Sigmoid colon (tissue), 6 donors: ENCODE measurements at regions not wholly inside any gene's neighbourhood (a gene's known extent, or its start where the extent isn't known, plus 50 kb on each side); places are given as distances from the start of the nearest gene placed in this dataset.

ENCODE experiments used
- DNase-seq: peaks from one replicate; pipeline ENCODE4 v3.0.0-alpha.2; 2019
- H3K27ac ChIP-seq, 4 donors: fragments of 200-600 bp; sonication (generic); one replicate each; pipeline ENCODE4 v1.5.1; 2016 to 2019; ENCODE audit warnings: mild to moderate bottlenecking in 1 of 4
- H3K27me3 ChIP-seq, 3 donors: fragments of 200-600 bp; sonication (generic); one replicate each; pipeline ENCODE4 v1.5.1; 2019; ENCODE audit warnings: mild to moderate bottlenecking in 1 of 3
- H3K36me3 ChIP-seq, 4 donors: fragments of 200-600 bp; sonication (generic); one replicate each; pipeline ENCODE4 v1.5.1; 2016 to 2019
- H3K4me1 ChIP-seq, 4 donors: fragments of 200-600 bp; sonication (generic); one replicate each; pipeline ENCODE4 v1.5.1; 2017 to 2019
- H3K4me3 ChIP-seq, 4 donors: fragments of 200-600 bp; sonication (generic); one replicate each; pipeline ENCODE4 v1.5.1; 2017 to 2019; ENCODE audit warnings: mild to moderate bottlenecking in 2 of 4, moderate library complexity in 1 of 4
- H3K9me3 ChIP-seq, 4 donors: fragments of 200-600 bp in 3 of 4; sonication (generic) in 3 of 4; one replicate each; pipeline versions ENCODE4 v1.5.1 to v1.6.1; 2013 to 2019
- EP300 ChIP-seq, 4 donors: sonication (generic); formaldehyde crosslinking; IDR thresholded peaks; one replicate each; pipeline ENCODE4 v1.6.1; 2017; ENCODE audit warnings: antibody characterized with exemption in 4 of 4
- POLR2A ChIP-seq, 2 donors: fragments of 450-650 bp; IDR thresholded peaks; one replicate each; pipeline ENCODE4 v1.6.1; 2016; ENCODE audit warnings: antibody characterized with exemption in 2 of 2, mild to moderate bottlenecking in 2 of 2, moderate library complexity in 2 of 2
- POLR2AphosphoS5 ChIP-seq, 4 donors: sonication (generic); formaldehyde crosslinking; IDR thresholded peaks; one replicate each; pipeline ENCODE4 v1.6.1; 2017; ENCODE audit warnings: antibody characterized with exemption in 4 of 4
- WGBS, 2 donors: extraction: QIAGEN DNeasy Blood & Tissue Kit; methylation state at CpG; one replicate each; pipeline ENCODE4 v1.1.7; 2013; 5-methylcytosine and 5-hydroxymethylcytosine counted together
- intact Hi-C: fragments of 100-400 bp; cut with DNase I; formaldehyde crosslinking; loops from one replicate; pipeline ENCODE4 v1.15.1; 2023
- TF ChIP-seq, protein P1 (sequence below), 4 experiments: fragments of 450-650 bp in 3 of 4; fragments of 200-600 bp in 1 of 4; IDR thresholded peaks; one replicate each; pipeline ENCODE4 v1.5.1; 2016 to 2019; ENCODE audit warnings: antibody characterized with exemption in 4 of 4, mild to moderate bottlenecking in 3 of 4, moderate library complexity in 2 of 4
- donor health status: healthy with polysubstance abuse.
- donor health status: healthy.

DNA sequence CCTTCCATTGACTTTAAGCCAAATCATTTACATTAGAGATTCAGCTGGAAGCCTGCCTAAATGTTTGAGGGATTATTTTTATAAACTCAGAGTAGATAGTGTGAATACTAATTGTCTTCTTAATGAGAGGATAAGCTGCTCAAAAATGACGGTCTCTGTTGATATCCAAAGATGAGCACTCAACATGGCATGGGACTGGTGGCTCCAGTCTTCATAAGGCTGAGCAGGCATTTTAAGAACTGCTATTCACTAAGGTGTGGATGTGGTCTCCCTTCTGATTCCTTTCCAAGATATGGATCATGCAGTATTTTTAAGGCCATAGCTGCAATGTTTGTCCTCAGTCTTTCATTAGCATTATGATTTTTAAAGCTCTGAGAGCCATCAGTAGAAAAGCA, 377.5 kb upstream of the RIOK2 start:
- intact Hi-C loops = no loop called here
- no peaks in the 10 kb centered on the region for H3K36me3 ChIP-seq
- TF ChIP-seq, protein P1, sequence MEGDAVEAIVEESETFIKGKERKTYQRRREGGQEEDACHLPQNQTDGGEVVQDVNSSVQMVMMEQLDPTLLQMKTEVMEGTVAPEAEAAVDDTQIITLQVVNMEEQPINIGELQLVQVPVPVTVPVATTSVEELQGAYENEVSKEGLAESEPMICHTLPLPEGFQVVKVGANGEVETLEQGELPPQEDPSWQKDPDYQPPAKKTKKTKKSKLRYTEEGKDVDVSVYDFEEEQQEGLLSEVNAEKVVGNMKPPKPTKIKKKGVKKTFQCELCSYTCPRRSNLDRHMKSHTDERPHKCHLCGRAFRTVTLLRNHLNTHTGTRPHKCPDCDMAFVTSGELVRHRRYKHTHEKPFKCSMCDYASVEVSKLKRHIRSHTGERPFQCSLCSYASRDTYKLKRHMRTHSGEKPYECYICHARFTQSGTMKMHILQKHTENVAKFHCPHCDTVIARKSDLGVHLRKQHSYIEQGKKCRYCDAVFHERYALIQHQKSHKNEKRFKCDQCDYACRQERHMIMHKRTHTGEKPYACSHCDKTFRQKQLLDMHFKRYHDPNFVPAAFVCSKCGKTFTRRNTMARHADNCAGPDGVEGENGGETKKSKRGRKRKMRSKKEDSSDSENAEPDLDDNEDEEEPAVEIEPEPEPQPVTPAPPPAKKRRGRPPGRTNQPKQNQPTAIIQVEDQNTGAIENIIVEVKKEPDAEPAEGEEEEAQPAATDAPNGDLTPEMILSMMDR (IDR thresholded peaks at IDR 0.05) = no peak
- TF ChIP-seq EP300 (IDR thresholded peaks at IDR 0.05) (no peak), POLR2A (IDR thresholded peaks at IDR 0.05) (no peak)
- no peak overlapping the region for H3K4me3 ChIP-seq
- H3K9me3 ChIP-seq = no peaks in the 10 kb centered on the region
- H3K4me1 ChIP-seq = no peaks in the 10 kb centered on the region
- H3K27ac ChIP-seq = no peak overlapping the region
- 91 to 97% methylated on average over 1 of the region's 1 CpG for WGBS, 2 donors
- no peak for DNase-seq
- H3K27me3 ChIP-seq = no peaks in the 10 kb centered on the region

DNA sequence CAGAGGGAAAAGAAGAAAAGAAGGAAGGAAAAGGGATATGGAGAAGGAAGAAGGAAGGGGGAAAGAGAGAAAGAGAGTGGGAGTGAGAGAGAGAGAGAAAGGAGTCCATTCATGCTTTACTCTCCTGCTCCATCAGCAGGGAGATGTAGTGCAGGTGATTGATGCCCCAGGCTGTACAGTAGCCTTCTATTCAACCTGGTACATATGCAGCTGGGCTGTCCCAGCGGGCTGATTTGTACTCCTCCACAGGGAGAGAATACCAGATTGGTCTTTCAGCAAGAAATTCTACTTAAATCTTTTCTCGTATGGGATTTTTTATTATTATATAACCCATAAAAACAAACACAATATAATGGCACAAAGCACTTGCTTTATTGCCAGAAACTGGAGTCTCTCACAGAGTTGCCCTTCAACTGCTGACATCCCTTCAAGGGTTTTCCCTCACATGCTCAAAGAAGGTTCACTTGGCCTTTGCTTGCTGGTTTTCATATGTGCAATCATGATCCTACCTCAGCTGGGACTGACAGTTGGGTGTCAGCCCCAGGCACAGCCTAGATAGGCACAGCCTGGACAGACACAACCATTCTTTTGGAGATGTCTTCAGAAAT, 380.1 kb upstream of the RIOK2 start:
- no peaks in the 10 kb centered on the region for H3K4me1 ChIP-seq
- no peak overlapping the region for H3K4me3 ChIP-seq
- no peak for DNase-seq
- 22 to 72% methylated on average over 2 of the region's 2 CpGs for WGBS, 2 donors
- no peaks in the 10 kb centered on the region for H3K9me3 ChIP-seq
- intact Hi-C loops = no loop called here
- H3K27me3 ChIP-seq = no peaks in the 10 kb centered on the region
- H3K27ac ChIP-seq = no peak overlapping the region
- no peaks in the 10 kb centered on the region for H3K36me3 ChIP-seq
- no peak for TF ChIP-seq POLR2A (IDR thresholded peaks at IDR 0.05)
- TF ChIP-seq, protein P1 (IDR thresholded peaks at IDR 0.05) = no peak
- no peak for TF ChIP-seq EP300 (IDR thresholded peaks at IDR 0.05)
- no peak for TF ChIP-seq POLR2AphosphoS5 (IDR thresholded peaks at IDR 0.05)

DNA sequence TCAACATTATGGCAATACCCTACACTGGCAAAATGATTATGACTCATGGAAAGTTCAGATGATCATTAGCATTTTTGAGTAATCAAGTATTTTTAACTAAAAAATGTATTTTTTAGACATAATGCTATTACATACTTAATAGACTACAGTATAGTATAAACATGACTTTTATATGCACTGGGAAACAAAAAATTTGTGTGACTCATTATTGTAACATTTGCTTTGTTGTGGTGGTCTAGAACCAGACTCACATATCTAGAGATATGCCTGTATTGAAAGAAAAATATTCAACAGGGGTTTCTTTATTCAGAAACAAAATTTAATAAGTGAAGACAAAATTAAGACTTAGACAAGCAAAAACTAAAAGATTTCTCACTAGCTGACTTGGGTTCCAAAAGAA, 385.3 kb upstream of the RIOK2 start:
- H3K4me1 ChIP-seq = no peaks in the 10 kb centered on the region
- H3K9me3 ChIP-seq = peaks cover 0 to 11% (median under 1%) of the 10 kb centered on the region in 4 donors
- H3K27ac ChIP-seq = no peak overlapping the region
- DNase-seq = no peak
- intact Hi-C loops = no loop called here
- H3K4me3 ChIP-seq = no peak overlapping the region
- no peaks in the 10 kb centered on the region for H3K36me3 ChIP-seq
- H3K27me3 ChIP-seq = no peaks in the 10 kb centered on the region
- TF ChIP-seq EP300 (IDR thresholded peaks at IDR 0.05) (no peak), POLR2AphosphoS5 (IDR thresholded peaks at IDR 0.05) (no peak), POLR2A (IDR thresholded peaks at IDR 0.05) (no peak)
- TF ChIP-seq, protein P1 (IDR thresholded peaks at IDR 0.05) = no peak

DNA sequence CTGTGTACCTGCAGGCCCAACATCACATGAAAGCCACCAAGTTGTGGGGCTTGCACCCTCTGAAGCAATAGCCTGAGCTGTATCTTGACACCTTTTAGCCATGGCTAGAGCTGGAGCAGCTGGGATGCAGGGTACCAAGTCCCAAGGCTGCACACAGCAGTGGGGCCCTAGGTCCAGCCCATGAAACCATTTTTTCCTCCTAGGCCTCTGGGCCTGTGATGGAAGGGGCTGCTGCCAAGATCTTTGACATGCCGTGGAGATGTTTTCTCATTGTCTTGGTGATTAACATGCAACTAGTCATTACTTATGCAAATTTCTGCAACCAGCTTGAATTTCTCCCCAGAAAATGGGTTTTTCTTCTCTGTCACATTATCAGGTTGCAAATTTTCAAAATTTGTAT, 387.2 kb upstream of the RIOK2 start:
- H3K36me3 ChIP-seq = no peaks in the 10 kb centered on the region
- no peak for DNase-seq
- H3K4me1 ChIP-seq = no peaks in the 10 kb centered on the region
- H3K27me3 ChIP-seq = no peaks in the 10 kb centered on the region
- no peak for TF ChIP-seq POLR2AphosphoS5 (IDR thresholded peaks at IDR 0.05)
- TF ChIP-seq, protein P1 (IDR thresholded peaks at IDR 0.05) = no peak
- TF ChIP-seq POLR2A (IDR thresholded peaks at IDR 0.05) = no peak
- TF ChIP-seq EP300 (IDR thresholded peaks at IDR 0.05) = no peak
- H3K4me3 ChIP-seq = no peak overlapping the region
- H3K9me3 ChIP-seq = peaks cover 0 to 11% (median under 1%) of the 10 kb centered on the region in 4 donors
- 95 to 100% methylated on average over 1 of the region's 1 CpG for WGBS, 2 donors
- no peak overlapping the region for H3K27ac ChIP-seq
- intact Hi-C loops = no loop called here

DNA sequence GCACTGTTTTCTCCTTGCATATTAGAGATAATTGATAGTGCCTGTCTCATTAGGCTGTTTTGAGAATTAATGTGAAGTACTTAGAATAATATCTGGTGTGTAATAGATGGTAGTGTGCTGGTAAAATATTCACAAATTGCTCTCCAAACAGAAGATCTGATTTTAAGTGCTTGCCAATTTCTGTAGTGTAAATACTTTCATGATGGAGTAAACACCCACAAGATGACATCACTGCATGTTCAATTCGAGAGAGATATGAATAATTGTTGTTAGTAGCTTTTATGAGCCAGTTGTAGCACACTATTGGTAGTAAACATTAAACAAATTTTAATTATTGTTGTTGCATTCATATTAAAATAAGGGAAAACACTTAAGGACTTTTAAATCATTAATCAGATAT, 392.3 kb upstream of the RIOK2 start:
- H3K27ac ChIP-seq = no peak overlapping the region
- no peaks in the 10 kb centered on the region for H3K4me1 ChIP-seq
- no peaks in the 10 kb centered on the region for H3K36me3 ChIP-seq
- WGBS, 2 donors = 39 to 57% methylated on average over 1 of the region's 1 CpG
- intact Hi-C loops = no loop called here
- H3K27me3 ChIP-seq = no peaks in the 10 kb centered on the region
- H3K4me3 ChIP-seq = no peak overlapping the region
- TF ChIP-seq POLR2A (IDR thresholded peaks at IDR 0.05) = no peak
- TF ChIP-seq EP300 (IDR thresholded peaks at IDR 0.05) = no peak
- no peak for TF ChIP-seq POLR2AphosphoS5 (IDR thresholded peaks at IDR 0.05)
- no peak for DNase-seq
- H3K9me3 ChIP-seq = peaks cover 0 to 1% (median 0%) of the 10 kb centered on the region in 4 donors
